ENCODE measurements at regions not wholly inside any gene's neighbourhood (a gene's known extent, or its start where the extent isn't known, plus 50 kb on each side); places are given as distances from the start of the nearest gene placed in this dataset.

GRCh38 chrX:140589657-140590056 lies 84.8 kb upstream of the SOX3 start:
- TF ChIP-seq, protein P1, sequence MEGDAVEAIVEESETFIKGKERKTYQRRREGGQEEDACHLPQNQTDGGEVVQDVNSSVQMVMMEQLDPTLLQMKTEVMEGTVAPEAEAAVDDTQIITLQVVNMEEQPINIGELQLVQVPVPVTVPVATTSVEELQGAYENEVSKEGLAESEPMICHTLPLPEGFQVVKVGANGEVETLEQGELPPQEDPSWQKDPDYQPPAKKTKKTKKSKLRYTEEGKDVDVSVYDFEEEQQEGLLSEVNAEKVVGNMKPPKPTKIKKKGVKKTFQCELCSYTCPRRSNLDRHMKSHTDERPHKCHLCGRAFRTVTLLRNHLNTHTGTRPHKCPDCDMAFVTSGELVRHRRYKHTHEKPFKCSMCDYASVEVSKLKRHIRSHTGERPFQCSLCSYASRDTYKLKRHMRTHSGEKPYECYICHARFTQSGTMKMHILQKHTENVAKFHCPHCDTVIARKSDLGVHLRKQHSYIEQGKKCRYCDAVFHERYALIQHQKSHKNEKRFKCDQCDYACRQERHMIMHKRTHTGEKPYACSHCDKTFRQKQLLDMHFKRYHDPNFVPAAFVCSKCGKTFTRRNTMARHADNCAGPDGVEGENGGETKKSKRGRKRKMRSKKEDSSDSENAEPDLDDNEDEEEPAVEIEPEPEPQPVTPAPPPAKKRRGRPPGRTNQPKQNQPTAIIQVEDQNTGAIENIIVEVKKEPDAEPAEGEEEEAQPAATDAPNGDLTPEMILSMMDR (IDR thresholded peaks at IDR 0.05; ENCODE audit: borderline replicate concordance, extremely low read depth, low read length, poor library complexity, severe bottlenecking) = no peak
- no peak for TF ChIP-seq EZH2 (IDR thresholded peaks at IDR 0.05; ENCODE audit: borderline replicate concordance, low read depth, low read length, severe bottlenecking)
